COLO668 (cell line): ENCODE measurements at regions not wholly inside any gene's neighbourhood (a gene's known extent, or its start where the extent isn't known, plus 50 kb on each side); places are given as distances from the start of the nearest gene placed in this dataset.
"Not testable (repeated sequence)": the region's sequence is repeated elsewhere in the genome, so short reads cannot be mapped to it uniquely, and the experiment has no call there.

Experiments
- DNase-seq: peaks from one replicate; lab custom pipeline; 2025; ENCODE audit not compliant: unreplicated experiment; lab: John Stamatoyannopoulos, UW

GRCh38 chr21:18803624-18804023 is 400.0 kb upstream of the TMPRSS15 start:
- DNase-seq: no peak

GRCh38 chr21:18810136-18810535 is 406.6 kb upstream of the TMPRSS15 start:
- DNase-seq: no peak

- no peak for DNase-seq
Measured at GRCh38 chr21:18812308-18812707, 408.7 kb upstream of the TMPRSS15 start.

- DNase-seq: no peak
Measured at GRCh38 chr21:18819507-18819906, 415.9 kb upstream of the TMPRSS15 start.

GRCh38 chr21:18826562-18826961 is 423.0 kb upstream of the TMPRSS15 start:
- DNase-seq: no peak

- no peak for DNase-seq
Measured at GRCh38 chr21:18831942-18832676, 428.5 kb upstream of the TMPRSS15 start.

- DNase-seq: no peak
Measured at GRCh38 chr21:18832950-18833349, 429.4 kb upstream of the TMPRSS15 start.

GRCh38 chr21:18834121-18834520 is 430.5 kb upstream of the TMPRSS15 start:
- not testable (repeated sequence) for DNase-seq

- no peak for DNase-seq
Measured at GRCh38 chr21:18840239-18840638, 436.7 kb upstream of the TMPRSS15 start.

- not testable (repeated sequence) for DNase-seq
Measured at GRCh38 chr21:18857606-18858005, 454.0 kb upstream of the TMPRSS15 start.

- no peak for DNase-seq
Measured at GRCh38 chr21:18869104-18869503, 465.5 kb upstream of the TMPRSS15 start.

GRCh38 chr21:18877917-18878316 is 474.3 kb upstream of the TMPRSS15 start:
- DNase-seq: no peak

- DNase-seq: no peak
Measured at GRCh38 chr21:18887922-18888602, 484.5 kb upstream of the TMPRSS15 start.

- no peak for DNase-seq
Measured at GRCh38 chr21:18893406-18893805, 489.8 kb upstream of the TMPRSS15 start.

GRCh38 chr21:18894387-18894786 is 490.8 kb upstream of the TMPRSS15 start:
- no peak for DNase-seq

- DNase-seq: no peak
Measured at GRCh38 chr21:18899261-18899660, 495.7 kb upstream of the TMPRSS15 start.

GRCh38 chr21:18902660-18903059 is 499.1 kb upstream of the TMPRSS15 start:
- DNase-seq: no peak

- DNase-seq: no peak
Measured at GRCh38 chr21:18907076-18907475, 503.5 kb upstream of the TMPRSS15 start.

GRCh38 chr21:18908641-18909040 is 505.1 kb upstream of the TMPRSS15 start:
- DNase-seq: no peak

GRCh38 chr21:18913914-18914313 is 510.3 kb upstream of the TMPRSS15 start:
- DNase-seq: no peak

- no peak for DNase-seq
Measured at GRCh38 chr21:18914570-18914969, 511.0 kb upstream of the TMPRSS15 start.

GRCh38 chr21:18917622-18918021 is 514.0 kb upstream of the TMPRSS15 start:
- no peak for DNase-seq

- DNase-seq: no peak
Measured at GRCh38 chr21:18931237-18931636, 527.7 kb upstream of the TMPRSS15 start.
